ENCODE measurements at regions not wholly inside any gene's neighbourhood (a gene's known extent, or its start where the extent isn't known, plus 50 kb on each side); places are given as distances from the start of the nearest gene placed in this dataset.

GRCh38 chr1:175863299-175864050 is 120.1 kb upstream of the TNR start:
- Histone ChIP-seq H3K27me3 (replicated peaks; ENCODE audit: insufficient read depth, low read depth, low read length, poor library complexity) (peaks cover 4% of the 10 kb centered on the region), H3K36me3 (ENCODE audit: insufficient read depth, low read length, poor library complexity, severe bottlenecking) (no peaks in the 10 kb centered on the region), H3K27ac (ENCODE audit: low read depth, low read length, poor library complexity, severe bottlenecking) (no peak overlapping the region), H3K4me3 (ENCODE audit: low read depth, low read length, poor library complexity, severe bottlenecking) (no peak overlapping the region), H3K4me1 (ENCODE audit: insufficient read depth, low read length, poor library complexity, severe bottlenecking) (peaks cover 9% of the 10 kb centered on the region), H3K9me3 (ENCODE audit: low read depth, low read length, poor library complexity, severe bottlenecking) (no peaks in the 10 kb centered on the region)
- CTCF ChIA-PET, result no interaction called here
- intact Hi-C loops (cut with micrococcal nuclease; ENCODE audit: unreplicated experiment), result no loop called here
- BruUV-seq (replicated peaks), result no TSS peak
- no peak for DNase-seq (ENCODE audit: low spot score)
- no peak for TF ChIP-seq CTCF (conservative IDR thresholded peaks at IDR 0.05; ENCODE audit: low read depth, low read length)
- TF ChIP-seq EZH2 (IDR thresholded peaks at IDR 0.05; ENCODE audit: borderline replicate concordance, low read depth, low read length, poor library complexity, severe bottlenecking), result no peak
- POLR2A ChIA-PET (ENCODE audit: low non-redundant PET), result no interaction called here

GRCh38 chr1:175862408-175862807 is 119.0 kb upstream of the TNR start:
- ChIA-PET POLR2A (ENCODE audit: low non-redundant PET) (no interaction called here), CTCF (no interaction called here)
- Histone ChIP-seq H3K36me3 (ENCODE audit: insufficient read depth, low read length, poor library complexity, severe bottlenecking) (no peaks in the 10 kb centered on the region), H3K9me3 (ENCODE audit: low read depth, low read length, poor library complexity, severe bottlenecking) (no peaks in the 10 kb centered on the region), H3K27me3 (replicated peaks; ENCODE audit: insufficient read depth, low read depth, low read length, poor library complexity) (peaks cover 4% of the 10 kb centered on the region), H3K4me1 (ENCODE audit: insufficient read depth, low read length, poor library complexity, severe bottlenecking) (peaks cover 9% of the 10 kb centered on the region), H3K27ac (ENCODE audit: low read depth, low read length, poor library complexity, severe bottlenecking) (no peak overlapping the region), H3K4me3 (ENCODE audit: low read depth, low read length, poor library complexity, severe bottlenecking) (no peak overlapping the region)
- no peak for DNase-seq (ENCODE audit: low spot score)
- BruUV-seq (replicated peaks), result no TSS peak
- intact Hi-C loops (cut with micrococcal nuclease; ENCODE audit: unreplicated experiment), result no loop called here
- TF ChIP-seq EZH2 (IDR thresholded peaks at IDR 0.05; ENCODE audit: borderline replicate concordance, low read depth, low read length, poor library complexity, severe bottlenecking) (no peak), CTCF (conservative IDR thresholded peaks at IDR 0.05; ENCODE audit: low read depth, low read length) (no peak)

- peaks cover 4% of the 10 kb centered on the region for H3K27me3 ChIP-seq (replicated peaks; ENCODE audit: insufficient read depth, low read depth, low read length, poor library complexity)
- no peak for DNase-seq (ENCODE audit: low spot score)
- H3K4me3 ChIP-seq (ENCODE audit: low read depth, low read length, poor library complexity, severe bottlenecking), result no peak overlapping the region
- intact Hi-C loops (cut with micrococcal nuclease; ENCODE audit: unreplicated experiment), result no loop called here
- CTCF ChIA-PET, result no interaction called here
- no peaks in the 10 kb centered on the region for H3K36me3 ChIP-seq (ENCODE audit: insufficient read depth, low read length, poor library complexity, severe bottlenecking)
- H3K27ac ChIP-seq (ENCODE audit: low read depth, low read length, poor library complexity, severe bottlenecking), result no peak overlapping the region
- no peaks in the 10 kb centered on the region for H3K9me3 ChIP-seq (ENCODE audit: low read depth, low read length, poor library complexity, severe bottlenecking)
- no TSS peak for BruUV-seq (replicated peaks)
- peaks cover 9% of the 10 kb centered on the region for H3K4me1 ChIP-seq (ENCODE audit: insufficient read depth, low read length, poor library complexity, severe bottlenecking)
- no peak for TF ChIP-seq EZH2 (IDR thresholded peaks at IDR 0.05; ENCODE audit: borderline replicate concordance, low read depth, low read length, poor library complexity, severe bottlenecking)
- no peak for TF ChIP-seq CTCF (conservative IDR thresholded peaks at IDR 0.05; ENCODE audit: low read depth, low read length)
- POLR2A ChIA-PET (ENCODE audit: low non-redundant PET), result no interaction called here
Observed at GRCh38 chr1:175861626-175862367, 118.4 kb upstream of the TNR start.

Data from A673 (cell line).